ENCODE measurements at regions not wholly inside any gene's neighbourhood (a gene's known extent, or its start where the extent isn't known, plus 50 kb on each side); places are given as distances from the start of the nearest gene placed in this dataset.

GRCh38 chr12:97075161-97075933, 168.3 kb downstream of the NEDD1 start:
- H3K9me3 Mint-ChIP-seq = peaks cover 7% of the 10 kb centered on the region
- H3K4me3 Mint-ChIP-seq = no peak overlapping the region
- DNase-seq (ENCODE audit: low spot score) = no peak
- POLR2A ChIA-PET = no interaction called here
- H3K36me3 Mint-ChIP-seq = no peaks in the 10 kb centered on the region
- 0 out of 2 replicates have a peak overlapping the region, but pooled peaks have one; percentile 3 for H3K27ac Mint-ChIP-seq
- peaks cover 18% of the 10 kb centered on the region for H3K4me1 Mint-ChIP-seq
- no peaks in the 10 kb centered on the region for H3K27me3 Mint-ChIP-seq (ENCODE audit: low read depth)
- no peak for TF ChIP-seq IRF1 (CRISPR knock-in tag; IDR thresholded peaks at IDR 0.05)
- TF ChIP-seq FOXP4 (CRISPR knock-in tag; IDR thresholded peaks at IDR 0.05) = no peak
- TF ChIP-seq ATF2 (CRISPR knock-in tag; IDR thresholded peaks at IDR 0.05; ENCODE audit: borderline replicate concordance, low read depth) = no peak
- TF ChIP-seq ATF1 (CRISPR knock-in tag; IDR thresholded peaks at IDR 0.05) = no peak
- no peak for TF ChIP-seq ARID4B (CRISPR knock-in tag; IDR thresholded peaks at IDR 0.05; ENCODE audit: borderline replicate concordance)
- no peak for TF ChIP-seq ETV6 (CRISPR knock-in tag; IDR thresholded peaks at IDR 0.05)
- TF ChIP-seq MXD4 (CRISPR knock-in tag; IDR thresholded peaks at IDR 0.05; ENCODE audit: borderline replicate concordance) = no peak
- TF ChIP-seq MYBL2 (CRISPR knock-in tag; IDR thresholded peaks at IDR 0.05) = no peak
- CTCF ChIA-PET = interaction anchor here (1.3 kb wide), 1 partner anchor 85 kb away, joined by 5 read pairs; no protein-coding TSS in a partner anchor
- ATAC-seq = peak; percentile 39; the same call in 1 of the 2 replicates

- CTCF ChIA-PET = interaction anchor here (1.3 kb wide), 1 partner anchor 86 kb away, joined by 5 read pairs; no protein-coding TSS in a partner anchor
- Mint-ChIP-seq H3K4me3 (no peak overlapping the region), H3K36me3 (no peaks in the 10 kb centered on the region)
Measured at GRCh38 chr12:97075934-97076630, 169.0 kb downstream of the NEDD1 start.

More at GRCh38 chr12:97075934-97076630, 169.0 kb downstream of the NEDD1 start:
- Mint-ChIP-seq H3K27me3 (ENCODE audit: low read depth) (no peaks in the 10 kb centered on the region), H3K9me3 (peaks cover 7% of the 10 kb centered on the region), H3K27ac (no peak overlapping the region), H3K4me1 (peaks cover 18% of the 10 kb centered on the region)
- DNase-seq (ENCODE audit: low spot score) (no peak), ATAC-seq (no peak)
- POLR2A ChIA-PET = interaction anchor here (0.6 kb wide), 1 partner anchor 480 kb away, joined by 3 read pairs; no protein-coding TSS in a partner anchor
- no peak for TF ChIP-seq FOXK1 (CRISPR knock-in tag; IDR thresholded peaks at IDR 0.05)
- no peak for TF ChIP-seq TP53 (CRISPR knock-in tag; IDR thresholded peaks at IDR 0.05)
- TF ChIP-seq IRF2 (CRISPR knock-in tag; IDR thresholded peaks at IDR 0.05; ENCODE audit: borderline replicate concordance, low read depth) = no peak
- no peak for TF ChIP-seq ERG (CRISPR knock-in tag; IDR thresholded peaks at IDR 0.05)
- TF ChIP-seq GRHL2 (CRISPR knock-in tag; IDR thresholded peaks at IDR 0.05; ENCODE audit: insufficient replicate concordance, severe bottlenecking) = no peak
- TF ChIP-seq IRF1 (CRISPR knock-in tag; IDR thresholded peaks at IDR 0.05) = no peak
- TF ChIP-seq E2F5 (CRISPR knock-in tag; IDR thresholded peaks at IDR 0.05) = no peak
- no peak for TF ChIP-seq USF1 (CRISPR knock-in tag; IDR thresholded peaks at IDR 0.05)

All from WTC11 (cell line).